SH-SY5Y (cell line): ENCODE measurements at regions not wholly inside any gene's neighbourhood (a gene's known extent, or its start where the extent isn't known, plus 50 kb on each side); places are given as distances from the start of the nearest gene placed in this dataset.

ENCODE experiments used
- GATA2 ChIP-seq: IDR thresholded peaks from 2 replicates; pipeline ENCODE4 v1.6.1; 2011; ENCODE audit warnings: mild to moderate bottlenecking, low read depth, low read length
- GATA3 ChIP-seq: IDR thresholded peaks from 2 replicates; pipeline ENCODE4 v1.6.1; 2011; ENCODE audit warnings: low read depth, mild to moderate bottlenecking, low read length, moderate library complexity

DNA sequence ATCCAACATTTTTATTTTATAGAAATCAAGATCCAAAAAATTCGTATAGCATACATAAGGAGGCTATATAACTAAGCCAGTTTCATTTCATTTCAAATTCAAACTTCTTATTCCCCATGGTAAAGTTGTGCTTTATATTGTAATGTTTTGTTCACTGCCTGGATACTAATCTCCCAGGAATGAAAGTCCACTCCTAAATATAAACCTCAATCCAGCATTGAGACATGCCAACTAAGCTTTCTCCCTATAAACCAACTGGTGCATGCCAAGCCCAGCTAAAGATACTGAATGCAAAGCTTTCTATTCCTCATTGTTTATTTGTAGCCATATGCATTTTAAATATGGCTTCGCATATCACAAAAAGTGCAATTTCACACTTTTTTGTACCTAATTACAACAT, 63.8 kb upstream of the INPP4B start:
- TF ChIP-seq GATA2 = no peak
- TF ChIP-seq GATA3 = no peak
